CD4-positive, alpha-beta T cell (primary cell): ENCODE measurements at regions not wholly inside any gene's neighbourhood (a gene's known extent, or its start where the extent isn't known, plus 50 kb on each side); places are given as distances from the start of the nearest gene placed in this dataset.

Source experiments
- ATAC-seq: fragments of 200-7000 bp; cut with Tn5 transposase; one replicate; pipeline ENCODE4 v1.10.0; 2022; ENCODE audit warnings: mild to moderate bottlenecking; ENCODE audit not compliant: poor library complexity
- CTCF ChIA-PET: fragments of 350-600 bp; sonication (Branson Sonifier 250); formaldehyde crosslinking; loops from one replicate; lab custom pipeline; 2021; ENCODE audit warnings: antibody characterized with exemption, inconsistent platforms; lab: Charles Lee
- POLR2A ChIA-PET: fragments of 350-600 bp; sonication (Branson Sonifier 250); formaldehyde crosslinking; loops from one replicate; lab custom pipeline; 2021; ENCODE audit warnings: antibody characterized with exemption, inconsistent platforms; lab: Charles Lee
- DNase-seq, 14 experiments: peaks; one replicate each; pipeline ENCODE4 v3.0.0-alpha.2; 2013 to 2020; ENCODE audit warnings: mixed read lengths in 2 of 14
- H3K27ac ChIP-seq, 2 donors: one replicate each; pipeline versions ENCODE4 v1.5.1 to v1.7.0; 2013; ENCODE audit warnings: low read length in 2 of 2, low read depth in 1 of 2, mild to moderate bottlenecking in 1 of 2
- H3K27me3 ChIP-seq, 2 experiments: 1 replicate in 1 of 2; 2 replicates in 1 of 2; pipeline versions ENCODE4 v1.6.1 to v1.7.0; 2013; ENCODE audit warnings: low read length in 2 of 2, control low read depth in 1 of 2, mild to moderate bottlenecking in 1 of 2, moderate library complexity in 1 of 2; ENCODE audit not compliant: insufficient read depth in 2 of 2, control insufficient read depth in 1 of 2
- H3K36me3 ChIP-seq: one replicate; pipeline ENCODE4 v1.6.1; 2013; ENCODE audit warnings: low read length, control low read depth; ENCODE audit not compliant: insufficient read depth
- H3K4me1 ChIP-seq: one replicate; pipeline ENCODE4 v1.6.1; 2013; ENCODE audit warnings: low read length, control low read depth; ENCODE audit not compliant: insufficient read depth
- H3K4me3 ChIP-seq: one replicate; pipeline ENCODE4 v1.5.1; 2013; ENCODE audit warnings: mild to moderate bottlenecking, low read length, moderate library complexity
- H3K9me3 ChIP-seq, 2 experiments: 1 replicate in 1 of 2; 2 replicates in 1 of 2; pipeline versions ENCODE4 v1.6.1 to v1.7.0; 2013; ENCODE audit warnings: low read length in 2 of 2, mild to moderate bottlenecking in 2 of 2, control low read depth in 1 of 2, moderate library complexity in 1 of 2; ENCODE audit not compliant: control insufficient read depth in 1 of 2, insufficient read depth in 1 of 2
- H3K27ac Mint-ChIP-seq: one replicate; pipeline ENCODE4 v1.8.0; 2020; ENCODE audit warnings: mixed read lengths
- H3K27me3 Mint-ChIP-seq: one replicate; pipeline ENCODE4 v1.8.0; 2021; ENCODE audit warnings: mixed read lengths
- H3K36me3 Mint-ChIP-seq: one replicate; pipeline ENCODE4 v1.8.0; 2021; ENCODE audit warnings: low read depth, mixed read lengths
- H3K4me1 Mint-ChIP-seq: one replicate; pipeline ENCODE4 v1.8.0; 2021; ENCODE audit warnings: low read depth, mixed read lengths
- H3K4me3 Mint-ChIP-seq: one replicate; pipeline ENCODE4 v1.8.0; 2020; ENCODE audit warnings: mild to moderate bottlenecking, mixed read lengths
- H3K9me3 Mint-ChIP-seq: one replicate; pipeline ENCODE4 v1.8.0; 2020; ENCODE audit warnings: mixed read lengths
- CTCF ChIP-seq: fragments of 200-600 bp; IDR thresholded peaks from one replicate; pipeline ENCODE4 v1.8.0; 2022; ENCODE audit warnings: antibody characterized with exemption, mild to moderate bottlenecking
- intact Hi-C, 2 experiments: fragments of 100-400 bp; cut with DNase I in 1 of 2; cut with micrococcal nuclease in 1 of 2; formaldehyde crosslinking; loops; one replicate each; pipeline versions ENCODE4 v1.15.1 to v1.9.0; 2023 to 2025; cut with DNase I, micrococcal nuclease

DNA sequence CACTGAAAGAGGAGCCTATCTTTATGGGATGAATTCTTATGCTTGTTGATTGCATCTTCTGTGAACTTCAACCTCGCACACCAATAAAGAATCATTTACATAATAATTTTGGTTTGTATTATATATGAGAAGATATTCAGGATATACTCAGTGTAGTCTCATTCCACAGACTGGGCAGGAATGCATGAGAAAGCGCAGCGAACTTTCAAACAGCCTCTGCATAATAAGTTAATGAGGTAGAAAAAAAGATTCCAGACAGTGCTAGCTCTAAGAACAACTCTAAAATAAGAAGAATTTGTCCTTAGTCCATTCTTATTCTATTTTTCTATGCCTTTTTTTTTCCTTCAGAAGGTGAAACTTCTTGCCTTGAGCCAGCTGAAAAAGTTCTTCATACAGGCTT is 224.3 kb upstream of the CTSO start:
- ChIA-PET CTCF (no interaction called here), POLR2A (no interaction called here)
- Histone ChIP-seq H3K9me3 (no peaks in the 10 kb centered on the region), H3K4me3 (no peak overlapping the region), H3K27me3 (no peaks in the 10 kb centered on the region), H3K36me3 (no peaks in the 10 kb centered on the region), H3K27ac (no peak overlapping the region), H3K4me1 (no peaks in the 10 kb centered on the region)
- Mint-ChIP-seq H3K27me3 (no peaks in the 10 kb centered on the region), H3K36me3 (no peaks in the 10 kb centered on the region), H3K4me1 (no peaks in the 10 kb centered on the region), H3K9me3 (no peaks in the 10 kb centered on the region), H3K4me3 (no peak overlapping the region), H3K27ac (no peak overlapping the region)
- ATAC-seq (no peak), DNase-seq (no peak)
- intact Hi-C loops, result no loop called here
- no peak for TF ChIP-seq CTCF

GRCh38 chr4:156176896-156177295 is 223.2 kb upstream of the CTSO start:
- ChIA-PET CTCF (no interaction called here), POLR2A (no interaction called here)
- Mint-ChIP-seq H3K27ac (no peak overlapping the region), H3K9me3 (no peaks in the 10 kb centered on the region), H3K4me1 (no peaks in the 10 kb centered on the region), H3K36me3 (no peaks in the 10 kb centered on the region), H3K4me3 (no peak overlapping the region), H3K27me3 (no peaks in the 10 kb centered on the region)
- Histone ChIP-seq H3K27ac (no peak overlapping the region), H3K27me3 (no peaks in the 10 kb centered on the region), H3K4me3 (no peak overlapping the region), H3K4me1 (no peaks in the 10 kb centered on the region), H3K36me3 (no peaks in the 10 kb centered on the region), H3K9me3 (no peaks in the 10 kb centered on the region)
- intact Hi-C loops, result no loop called here
- DNase-seq (no peak), ATAC-seq (no peak)
- no peak for TF ChIP-seq CTCF

- Histone ChIP-seq H3K27me3 (no peaks in the 10 kb centered on the region), H3K4me3 (no peak overlapping the region), H3K4me1 (no peaks in the 10 kb centered on the region), H3K36me3 (no peaks in the 10 kb centered on the region), H3K27ac (no peak overlapping the region), H3K9me3 (no peaks in the 10 kb centered on the region)
- H3K27ac Mint-ChIP-seq, result no peak overlapping the region
- ATAC-seq, result no peak
- TF ChIP-seq CTCF, result no peak
- H3K27me3 Mint-ChIP-seq, result no peaks in the 10 kb centered on the region
- H3K9me3 Mint-ChIP-seq, result no peaks in the 10 kb centered on the region
- POLR2A ChIA-PET, result interaction anchor here (1.2 kb wide), 1 partner anchor 9 kb away, joined by 3 read pairs; no protein-coding TSS in a partner anchor
- H3K4me3 Mint-ChIP-seq, result no peak overlapping the region
- DNase-seq, result no peak
- intact Hi-C loops, result no loop called here
- no peaks in the 10 kb centered on the region for H3K4me1 Mint-ChIP-seq
- no peaks in the 10 kb centered on the region for H3K36me3 Mint-ChIP-seq
- CTCF ChIA-PET, result no interaction called here
Measured at GRCh38 chr4:156173937-156174336, 220.3 kb upstream of the CTSO start.
